ENCODE measurements at regions not wholly inside any gene's neighbourhood (a gene's known extent, or its start where the extent isn't known, plus 50 kb on each side); places are given as distances from the start of the nearest gene placed in this dataset.

- no peak for TF ChIP-seq USF2 (IDR thresholded peaks at IDR 0.05; ENCODE audit: low read length)
These were observed 98.6 kb downstream of the SIPA1L2 start (continued) for GRCh38 chr1:232531291-232531690.

Measured in H1 (cell line).